ENCODE measurements at regions not wholly inside any gene's neighbourhood (a gene's known extent, or its start where the extent isn't known, plus 50 kb on each side); places are given as distances from the start of the nearest gene placed in this dataset.

DNA sequence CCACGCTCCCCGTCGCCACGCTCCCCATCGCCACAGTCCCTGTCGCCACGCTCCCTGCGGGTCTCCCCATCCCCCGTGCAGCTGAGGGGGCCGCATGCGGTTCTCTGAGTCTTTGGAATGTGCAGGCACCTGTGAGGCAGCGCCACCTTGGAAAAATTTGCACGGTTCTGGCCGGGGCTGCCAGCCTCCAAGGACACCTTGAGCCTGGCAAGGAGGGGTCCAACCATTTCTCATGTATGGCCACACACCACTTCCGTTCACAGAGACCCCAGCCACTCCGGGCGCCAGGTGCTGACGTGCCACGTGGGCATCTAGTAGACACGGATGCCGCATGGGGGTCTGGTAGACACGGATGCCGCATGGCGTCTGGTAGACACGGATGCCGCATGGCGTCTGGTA is 70.5 kb upstream of the ADGRA1 start:
- Histone ChIP-seq H3K27me3 (no peaks in the 10 kb centered on the region), H3K36me3 (no peaks in the 10 kb centered on the region), H3K4me1 (no peaks in the 10 kb centered on the region), H3K27ac (no peak overlapping the region), H3K4me3 (no peak overlapping the region), H3K9me3 (no peaks in the 10 kb centered on the region)
- TF ChIP-seq POLR2AphosphoS5 (IDR thresholded peaks at IDR 0.05; ENCODE audit: insufficient read depth in 1 of 2, low read depth in 1 of 2): no peak
- TF ChIP-seq, protein P1, sequence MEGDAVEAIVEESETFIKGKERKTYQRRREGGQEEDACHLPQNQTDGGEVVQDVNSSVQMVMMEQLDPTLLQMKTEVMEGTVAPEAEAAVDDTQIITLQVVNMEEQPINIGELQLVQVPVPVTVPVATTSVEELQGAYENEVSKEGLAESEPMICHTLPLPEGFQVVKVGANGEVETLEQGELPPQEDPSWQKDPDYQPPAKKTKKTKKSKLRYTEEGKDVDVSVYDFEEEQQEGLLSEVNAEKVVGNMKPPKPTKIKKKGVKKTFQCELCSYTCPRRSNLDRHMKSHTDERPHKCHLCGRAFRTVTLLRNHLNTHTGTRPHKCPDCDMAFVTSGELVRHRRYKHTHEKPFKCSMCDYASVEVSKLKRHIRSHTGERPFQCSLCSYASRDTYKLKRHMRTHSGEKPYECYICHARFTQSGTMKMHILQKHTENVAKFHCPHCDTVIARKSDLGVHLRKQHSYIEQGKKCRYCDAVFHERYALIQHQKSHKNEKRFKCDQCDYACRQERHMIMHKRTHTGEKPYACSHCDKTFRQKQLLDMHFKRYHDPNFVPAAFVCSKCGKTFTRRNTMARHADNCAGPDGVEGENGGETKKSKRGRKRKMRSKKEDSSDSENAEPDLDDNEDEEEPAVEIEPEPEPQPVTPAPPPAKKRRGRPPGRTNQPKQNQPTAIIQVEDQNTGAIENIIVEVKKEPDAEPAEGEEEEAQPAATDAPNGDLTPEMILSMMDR (IDR thresholded peaks at IDR 0.05): no peak
- no peak for TF ChIP-seq POLR2A (IDR thresholded peaks at IDR 0.05)
- intact Hi-C loops (cut with DNase I): no loop called here
- no peak for DNase-seq (ENCODE audit: extremely low spot score in 2 of 2)

DNA sequence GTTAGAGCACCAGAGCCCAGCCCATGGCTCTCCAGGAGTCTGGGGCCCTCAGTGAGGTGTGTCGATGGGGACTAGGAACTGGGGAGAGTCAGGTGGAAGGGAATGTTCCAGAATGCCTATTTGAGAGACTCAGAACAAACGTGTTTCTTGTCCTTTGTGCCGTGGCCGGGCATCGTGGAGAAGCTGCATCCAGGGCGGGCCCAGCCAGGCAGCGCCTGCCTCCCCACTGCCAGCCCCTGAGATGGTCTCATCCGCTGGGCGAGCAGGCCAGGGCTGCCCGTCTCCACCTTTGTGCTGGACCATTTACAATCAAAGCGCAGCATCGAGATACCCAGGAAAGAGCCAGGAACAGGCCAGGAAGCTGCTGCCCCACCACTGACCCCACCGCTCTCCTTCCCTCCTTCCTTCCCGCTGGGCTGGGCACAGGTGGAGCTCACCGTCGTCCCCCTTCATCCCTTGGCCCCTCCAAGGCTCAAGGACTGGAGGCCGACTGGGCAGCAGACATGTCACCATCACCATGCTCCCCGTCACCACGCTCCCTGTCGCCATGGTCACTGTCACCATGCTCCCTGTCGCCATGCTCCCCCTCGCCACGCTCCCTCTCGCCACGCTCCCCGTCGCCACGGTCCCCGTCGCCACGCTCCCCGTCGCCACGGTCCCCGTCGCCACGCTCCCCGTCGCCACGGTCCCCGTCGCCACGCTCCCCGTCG is 71.1 kb upstream of the ADGRA1 start:
- Histone ChIP-seq H3K36me3 (no peaks in the 10 kb centered on the region), H3K27ac (no peak overlapping the region), H3K4me1 (no peaks in the 10 kb centered on the region), H3K4me3 (no peak overlapping the region), H3K27me3 (no peaks in the 10 kb centered on the region), H3K9me3 (no peaks in the 10 kb centered on the region)
- no peak for DNase-seq (ENCODE audit: extremely low spot score in 2 of 2)
- no peak for TF ChIP-seq POLR2A (IDR thresholded peaks at IDR 0.05)
- TF ChIP-seq POLR2AphosphoS5 (IDR thresholded peaks at IDR 0.05; ENCODE audit: insufficient read depth in 1 of 2, low read depth in 1 of 2): no peak
- TF ChIP-seq, protein P1 (IDR thresholded peaks at IDR 0.05): no peak
- intact Hi-C loops (cut with DNase I): no loop called here

- Histone ChIP-seq H3K27me3 (no peaks in the 10 kb centered on the region), H3K36me3 (no peaks in the 10 kb centered on the region), H3K4me3 (no peak overlapping the region), H3K9me3 (no peaks in the 10 kb centered on the region), H3K27ac (no peak overlapping the region), H3K4me1 (no peaks in the 10 kb centered on the region)
- TF ChIP-seq POLR2A (IDR thresholded peaks at IDR 0.05) (no peak), POLR2AphosphoS5 (IDR thresholded peaks at IDR 0.05; ENCODE audit: insufficient read depth in 1 of 2, low read depth in 1 of 2) (no peak)
- TF ChIP-seq, protein P1 (IDR thresholded peaks at IDR 0.05): no peak
- intact Hi-C loops (cut with DNase I): no loop called here
- no peak for DNase-seq (ENCODE audit: extremely low spot score in 2 of 2)
Measured at GRCh38 chr10:133015816-133016462, 71.8 kb upstream of the ADGRA1 start.

- no peak overlapping the region for H3K4me3 ChIP-seq
- no peaks in the 10 kb centered on the region for H3K27me3 ChIP-seq
- H3K36me3 ChIP-seq: no peaks in the 10 kb centered on the region
- TF ChIP-seq POLR2AphosphoS5 (IDR thresholded peaks at IDR 0.05; ENCODE audit: insufficient read depth in 1 of 2, low read depth in 1 of 2) (no peak), POLR2A (IDR thresholded peaks at IDR 0.05) (no peak)
- TF ChIP-seq, protein P1 (IDR thresholded peaks at IDR 0.05): no peak
- no peaks in the 10 kb centered on the region for H3K4me1 ChIP-seq
- no peak for DNase-seq (ENCODE audit: extremely low spot score in 2 of 2)
- no peaks in the 10 kb centered on the region for H3K9me3 ChIP-seq
- H3K27ac ChIP-seq: no peak overlapping the region
- intact Hi-C loops (cut with DNase I): no loop called here
Measured at GRCh38 chr10:133015321-133015720, 72.4 kb upstream of the ADGRA1 start.
